ENCODE measurements at regions not wholly inside any gene's neighbourhood (a gene's known extent, or its start where the extent isn't known, plus 50 kb on each side); places are given as distances from the start of the nearest gene placed in this dataset.

DNA sequence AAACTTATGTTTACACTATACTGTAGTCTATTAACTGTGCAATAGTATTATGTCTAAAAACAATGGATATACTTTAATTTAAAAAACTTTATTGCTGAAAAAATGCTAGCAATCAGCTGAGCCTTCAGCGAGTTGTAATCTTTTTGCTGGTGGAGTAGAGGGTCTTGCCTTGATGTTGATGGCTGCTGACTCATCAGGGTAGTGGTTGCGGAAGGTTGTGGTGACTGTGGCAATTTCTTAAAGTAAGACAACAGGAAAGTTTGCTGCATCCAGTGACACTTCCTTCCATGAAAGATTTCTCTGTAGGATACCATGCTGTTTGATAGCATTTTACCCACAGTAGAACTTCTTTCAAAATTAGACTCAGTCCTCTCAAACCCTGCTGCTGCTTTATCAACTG is 234.7 kb upstream of the CSF3R start:
- no peak for DNase-seq (ENCODE audit: low read depth)

DNA sequence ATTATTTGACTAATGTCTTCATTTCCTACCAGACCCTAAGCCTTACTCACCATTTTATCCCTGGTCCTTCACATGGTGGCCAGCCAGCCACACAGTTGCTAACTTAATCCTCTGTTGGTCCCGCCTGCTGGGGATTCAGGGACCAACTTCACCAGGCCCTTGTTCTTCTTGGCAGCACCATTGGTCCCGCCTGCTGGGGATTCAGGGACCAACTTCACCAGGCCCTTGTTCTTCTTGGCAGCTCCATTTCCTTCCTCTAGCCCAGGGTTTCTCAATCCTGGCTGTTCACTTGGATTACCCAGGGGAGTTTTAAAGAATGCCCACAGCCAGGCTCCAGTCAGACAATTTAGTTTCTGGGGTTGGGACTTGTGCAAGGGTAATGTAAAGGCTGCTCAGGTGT is 233.1 kb upstream of the CSF3R start:
- no peak for DNase-seq (ENCODE audit: low read depth)

DNA sequence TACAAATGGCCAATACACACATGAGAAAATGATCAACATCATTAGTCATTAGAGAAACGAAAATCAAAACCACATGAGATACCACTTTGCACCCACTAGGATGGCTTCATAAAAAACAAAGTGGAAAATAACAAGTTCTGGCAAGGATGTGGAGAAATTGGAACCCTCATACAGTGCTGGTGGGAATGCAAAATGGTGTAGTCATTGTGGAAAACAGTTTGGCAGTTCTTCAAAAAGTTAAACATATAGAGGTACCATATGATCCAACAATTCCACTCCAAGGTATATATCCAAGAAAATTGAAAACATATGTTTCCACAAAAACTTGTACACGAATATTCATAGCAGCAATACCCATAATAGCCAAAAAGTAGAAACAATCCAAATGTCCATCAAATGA is 231.6 kb upstream of the CSF3R start:
- no peak for DNase-seq (ENCODE audit: low read depth)

DNA sequence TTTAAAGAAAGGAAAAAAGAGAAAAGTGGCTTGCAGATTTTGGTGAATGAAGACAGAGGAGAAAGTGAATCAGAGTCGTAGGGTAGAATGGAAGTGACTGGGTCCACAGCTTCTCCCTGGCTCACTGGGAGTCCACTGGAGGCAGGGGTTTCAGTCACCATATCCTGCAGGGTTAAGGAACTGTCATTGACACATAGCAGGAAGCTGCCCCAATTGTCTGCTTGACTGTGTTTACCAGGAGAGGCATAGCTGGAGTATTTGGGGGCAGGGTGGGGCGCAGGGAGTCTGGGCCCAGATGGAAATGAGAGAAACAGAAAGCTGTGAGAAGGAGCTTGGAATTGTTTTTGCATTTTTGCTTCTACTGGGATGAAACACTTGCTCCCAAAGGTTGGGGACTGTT is 228.8 kb upstream of the CSF3R start:
- no peak for DNase-seq (ENCODE audit: low read depth)

DNA sequence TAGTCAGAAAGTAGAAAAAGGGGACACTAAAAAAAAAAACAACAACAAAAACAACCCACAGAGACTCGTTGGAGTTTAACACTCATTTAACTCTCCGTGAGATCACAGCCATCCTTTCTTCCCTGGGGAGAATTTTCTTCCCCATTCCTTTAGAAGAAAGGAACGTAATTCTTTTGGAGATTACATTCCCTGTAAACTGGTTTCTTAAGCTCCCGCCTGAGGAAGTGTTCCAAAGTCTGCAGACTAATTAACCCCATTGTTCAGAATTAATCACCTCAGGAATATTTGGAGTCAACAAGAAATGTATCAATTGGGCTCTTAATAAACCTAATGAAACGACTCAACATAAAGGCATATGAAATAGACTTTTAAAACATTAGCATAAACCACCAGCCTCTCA is 228.2 kb upstream of the CSF3R start:
- no peak for DNase-seq (ENCODE audit: low read depth)

DNA sequence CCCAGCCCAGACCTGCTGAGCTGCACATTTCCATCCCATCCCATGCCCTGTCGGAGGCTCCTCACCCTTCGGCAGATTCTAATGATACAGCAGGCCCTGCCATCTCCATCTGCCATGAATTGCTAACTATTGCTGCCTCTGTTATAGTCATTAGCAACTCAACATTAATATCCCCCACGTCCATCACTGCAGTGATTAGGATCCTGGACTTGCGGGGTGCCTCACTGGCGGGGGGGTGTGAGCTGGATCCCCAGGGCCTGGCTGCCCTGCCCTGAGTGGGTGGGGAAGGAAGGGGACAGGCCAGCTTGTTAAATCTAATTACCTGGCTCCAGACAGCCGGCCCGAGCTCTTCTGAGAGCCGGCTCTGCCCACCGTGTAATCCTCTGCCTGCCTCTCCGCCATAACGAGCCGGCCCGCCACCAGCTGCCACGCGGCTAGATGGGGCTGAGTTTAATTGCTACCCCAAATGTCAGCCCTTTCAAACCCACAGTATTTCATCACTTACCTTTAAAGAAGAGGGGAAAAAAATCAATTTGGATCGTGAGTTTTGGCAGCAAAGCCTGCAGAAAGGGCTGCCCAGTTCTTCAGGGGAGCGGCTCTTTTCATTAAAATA is 227.3 kb upstream of the CSF3R start:
- no peak for DNase-seq (ENCODE audit: low read depth)

DNA sequence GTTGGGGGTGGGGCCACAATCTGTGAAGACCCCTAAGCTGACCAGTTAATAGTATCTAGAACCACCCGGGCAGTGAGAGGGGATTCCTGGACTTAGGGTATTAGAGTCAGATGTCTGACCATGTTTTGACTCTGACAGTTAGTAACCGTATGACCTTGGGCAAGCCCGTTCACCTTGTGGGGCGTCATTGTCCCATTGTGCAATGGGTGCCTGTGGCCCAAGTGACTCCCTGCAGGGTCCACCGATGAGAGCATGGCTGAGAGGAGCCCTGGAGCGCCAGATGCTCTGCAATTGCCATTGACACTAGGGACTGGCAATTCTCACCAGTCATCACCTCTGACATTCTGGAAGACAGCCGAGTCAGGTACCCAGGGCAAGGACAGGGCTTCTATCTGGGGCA is 225.9 kb upstream of the CSF3R start:
- no peak for DNase-seq (ENCODE audit: low read depth)

DNA sequence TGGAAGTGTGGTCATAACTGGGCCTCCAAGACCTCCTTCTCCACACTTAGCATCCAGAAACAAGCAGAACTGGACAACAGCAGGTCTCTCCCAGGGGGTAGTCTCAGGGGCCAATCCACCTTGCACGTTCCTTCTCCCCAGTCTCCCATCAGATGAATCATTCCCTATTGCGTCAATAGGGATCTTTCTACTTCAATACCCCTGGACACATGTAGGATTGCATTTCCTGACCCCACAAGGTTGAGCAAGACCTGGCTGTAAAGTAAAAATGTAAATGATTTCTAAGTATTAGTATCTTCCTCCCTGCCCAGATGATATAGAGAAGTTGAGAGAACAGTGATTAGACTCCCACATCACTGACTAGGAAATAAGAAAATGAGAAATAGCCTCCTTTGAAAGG is 224.5 kb upstream of the CSF3R start:
- DNase-seq (ENCODE audit: low read depth): no peak

DNA sequence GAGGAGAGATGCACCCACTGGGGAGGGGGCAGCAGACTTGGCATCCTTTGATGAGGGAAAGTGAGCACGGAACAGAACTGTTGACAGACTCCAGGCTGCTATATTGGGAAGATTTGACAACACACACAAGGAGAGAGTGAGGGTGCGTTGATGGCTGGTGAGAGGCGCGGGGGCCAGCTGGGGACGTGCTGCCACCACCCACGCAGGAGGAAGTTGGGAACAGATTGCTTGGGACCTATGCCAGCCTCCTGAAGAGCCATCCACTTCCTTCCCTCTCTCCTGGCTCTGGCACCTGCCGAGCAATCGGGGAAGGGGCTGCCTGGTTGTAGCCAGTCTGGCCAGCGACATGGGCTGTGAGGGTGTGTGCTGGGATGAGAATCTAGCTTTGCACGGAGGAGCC is 223.7 kb upstream of the CSF3R start:
- no peak for DNase-seq (ENCODE audit: low read depth)

DNA sequence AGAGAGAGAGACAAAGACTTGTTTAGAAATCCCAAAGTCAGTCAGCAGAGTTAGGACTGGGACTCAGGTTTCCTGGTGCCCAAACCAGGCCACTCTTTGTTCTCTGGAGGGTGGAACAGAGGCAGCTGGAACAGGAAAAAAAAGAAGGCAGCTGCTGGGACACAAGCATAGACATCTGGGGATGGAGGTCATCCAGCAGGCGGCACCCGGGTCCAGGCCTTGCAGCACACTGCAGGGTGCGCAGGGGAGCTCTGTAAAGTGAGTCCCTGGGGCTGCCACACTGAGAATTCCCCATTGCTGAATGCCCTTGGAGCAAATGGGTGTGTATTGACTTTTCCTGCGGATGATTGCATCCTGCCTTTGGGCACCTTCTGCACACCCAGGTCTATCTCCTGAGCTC is 222.9 kb upstream of the CSF3R start:
- no peak for DNase-seq (ENCODE audit: low read depth)

DNA sequence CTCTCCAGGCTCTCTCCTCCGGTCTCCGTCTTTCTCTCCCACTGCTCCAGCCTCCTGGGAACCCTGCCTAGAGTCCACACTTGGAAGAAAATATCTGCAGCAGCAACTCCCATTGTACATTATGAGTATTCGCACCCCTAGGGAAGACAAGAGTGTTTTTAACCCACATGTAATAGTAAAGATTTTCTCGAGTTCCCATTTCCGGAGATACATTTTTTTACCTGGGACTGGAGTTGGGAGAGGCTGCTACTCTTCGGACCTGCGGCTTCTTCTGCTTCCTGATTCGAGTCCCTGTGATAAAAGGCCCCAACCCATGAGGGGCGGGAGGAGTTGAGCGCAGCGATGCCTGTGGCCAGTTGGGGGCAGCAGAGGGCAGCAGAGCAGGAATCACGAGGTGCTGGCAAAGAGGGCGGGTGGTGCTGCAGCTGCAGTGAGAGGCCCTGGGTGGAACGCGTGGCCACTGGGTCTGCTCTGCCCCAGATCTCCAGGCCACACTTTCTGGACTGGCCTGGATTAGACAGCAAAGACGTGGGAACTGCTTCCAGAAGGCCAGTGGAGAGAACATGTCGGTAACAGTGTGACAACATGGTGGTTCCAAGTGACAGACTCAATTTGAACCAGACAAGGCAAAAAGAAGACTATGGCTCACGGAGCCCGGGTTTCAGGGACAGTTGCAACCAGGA is 221.0 kb upstream of the CSF3R start:
- DNase-seq (ENCODE audit: low read depth): peak; percentile 39

DNA sequence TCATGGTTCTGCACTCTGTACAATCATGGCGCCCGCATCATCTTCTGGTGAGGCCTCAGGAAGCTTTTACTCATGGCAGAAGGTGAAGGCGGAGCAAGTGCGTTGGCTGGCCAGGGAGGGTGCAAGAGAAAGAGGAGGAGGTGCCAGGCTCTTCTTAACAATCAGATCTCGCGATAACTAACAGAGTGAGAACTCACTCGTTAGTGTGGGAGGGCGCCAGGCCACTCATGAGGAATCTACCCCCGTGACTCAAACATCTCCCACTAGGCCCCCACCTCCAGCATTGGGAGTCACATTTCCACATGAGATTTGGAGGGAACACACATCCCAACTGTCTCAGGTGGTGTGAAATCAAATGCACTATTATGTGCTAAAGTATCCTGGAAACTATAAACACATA is 220.2 kb upstream of the CSF3R start:
- DNase-seq (ENCODE audit: low read depth): no peak

DNA sequence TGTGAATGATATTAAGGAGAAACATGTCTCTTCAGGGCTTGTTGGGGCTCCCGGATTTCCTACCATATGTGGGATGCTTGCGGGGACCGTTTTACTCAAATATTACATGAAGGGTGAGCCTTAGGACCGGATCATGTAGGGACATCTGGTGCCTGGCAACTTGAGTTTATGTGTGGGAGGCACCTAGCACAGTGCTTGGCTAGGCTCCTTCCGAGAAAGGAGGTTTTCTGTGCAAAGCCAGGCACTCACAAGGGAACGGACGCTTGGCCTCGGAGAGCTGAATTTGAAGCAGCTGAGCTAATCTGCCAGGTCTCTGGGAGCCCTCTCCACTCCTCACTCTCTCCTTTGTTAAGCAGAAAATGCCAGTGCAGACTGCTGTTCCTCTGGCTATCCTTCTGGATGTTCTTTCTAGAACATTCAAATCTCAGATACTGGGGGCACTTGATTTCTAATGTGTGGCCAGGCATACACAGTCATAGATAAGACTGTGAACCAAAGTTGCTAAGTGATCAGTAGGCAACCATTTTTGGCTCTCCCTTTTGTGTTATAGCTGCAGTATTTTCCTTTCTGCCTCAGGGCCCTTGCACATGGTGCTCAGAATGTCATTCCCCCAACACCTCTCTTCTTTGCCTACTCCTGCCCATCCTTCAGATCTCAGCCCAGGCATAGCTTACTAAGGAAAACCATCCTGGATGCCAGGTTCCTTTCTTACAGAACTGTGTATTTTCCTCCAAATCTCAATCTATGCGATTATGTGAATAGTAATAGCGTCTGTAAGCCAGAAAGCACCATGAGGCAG is 216.6 kb upstream of the CSF3R start:
- no peak for DNase-seq (ENCODE audit: low read depth)

DNA sequence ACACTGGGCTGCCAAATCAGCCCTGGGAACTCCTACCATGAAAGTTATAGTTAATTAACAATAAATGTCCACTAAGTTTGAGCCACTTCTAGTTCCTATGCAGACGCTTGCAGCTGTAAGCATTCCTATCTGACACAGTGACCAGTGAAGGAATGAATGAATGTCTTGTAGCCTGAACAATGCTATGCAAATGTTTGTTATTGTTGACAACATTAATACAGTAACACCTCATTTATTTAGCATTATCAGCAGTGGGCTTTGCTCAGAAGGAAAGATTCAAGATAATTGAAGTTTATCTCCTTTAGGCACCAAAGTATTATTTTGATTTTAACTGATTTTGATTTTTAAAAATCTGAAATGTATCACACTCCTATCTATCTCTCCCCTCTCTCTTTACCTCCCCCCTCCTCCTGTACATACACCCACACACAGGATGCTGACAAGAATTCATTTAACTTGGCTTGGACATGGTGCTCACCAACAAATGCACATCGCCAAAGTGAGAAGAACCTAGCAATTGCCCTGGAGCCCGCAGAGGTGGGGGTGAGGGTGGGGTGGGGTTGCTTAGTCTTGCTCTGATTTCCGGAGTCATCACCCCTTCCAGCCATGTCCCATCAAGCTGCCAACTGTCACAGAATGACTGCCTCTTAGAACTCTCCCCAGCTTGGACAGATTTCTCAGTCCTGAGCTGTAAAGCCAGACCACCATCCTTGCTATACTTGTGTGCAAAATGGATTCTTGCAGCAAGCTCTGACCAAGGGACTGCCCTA is 215.3 kb upstream of the CSF3R start:
- no peak for DNase-seq (ENCODE audit: low read depth)

DNA sequence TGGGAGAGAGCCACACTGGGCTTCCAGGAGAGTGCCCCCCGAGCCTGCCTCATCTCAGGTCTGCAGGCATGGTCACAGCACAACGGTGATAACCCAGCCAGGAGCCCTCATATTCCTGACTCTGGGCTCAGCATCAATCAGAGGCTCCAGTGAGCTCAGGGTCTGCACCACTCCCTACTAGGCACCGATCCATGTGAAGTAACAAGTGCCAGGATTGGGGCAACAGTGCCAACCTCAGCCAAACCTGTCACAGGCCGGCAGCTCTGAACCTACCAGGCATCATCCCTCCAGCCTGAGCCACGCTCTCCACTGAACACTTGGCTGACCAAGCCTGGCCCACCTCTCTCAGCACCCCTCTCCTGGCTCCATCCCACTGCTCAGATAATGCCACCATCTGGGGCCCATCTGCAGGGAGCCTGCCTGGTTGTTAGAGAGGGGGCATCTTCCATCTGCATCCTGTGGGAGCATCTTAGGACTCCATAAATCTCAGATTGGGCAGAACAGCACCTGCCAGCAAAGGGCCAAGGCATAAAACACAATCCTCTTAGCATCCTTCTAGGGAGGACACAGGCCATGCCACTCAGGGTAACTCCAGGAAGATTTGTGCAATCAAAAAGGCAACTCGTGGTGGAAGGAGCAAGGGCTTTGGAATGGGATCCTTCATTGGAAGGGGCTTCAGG is 213.7 kb upstream of the CSF3R start:
- no peak for DNase-seq (ENCODE audit: low read depth)

DNA sequence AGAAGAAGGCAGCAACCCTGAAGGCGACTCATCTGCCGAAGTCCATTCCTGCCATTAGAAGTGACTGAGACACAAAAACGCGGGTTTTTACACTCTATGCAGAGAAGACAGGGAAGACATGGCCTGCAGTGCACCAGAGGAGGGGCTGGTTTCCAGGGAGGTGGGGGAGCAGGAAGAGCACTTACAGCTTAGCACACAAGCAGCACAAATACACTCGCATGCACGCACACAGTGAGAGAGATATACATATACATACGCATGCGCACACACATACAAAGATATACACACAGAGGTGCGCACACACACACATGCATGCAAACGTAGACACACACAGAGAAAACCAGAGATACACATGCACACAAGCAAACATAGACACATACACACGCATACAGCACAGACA is 210.9 kb upstream of the CSF3R start:
- no peak for DNase-seq (ENCODE audit: low read depth)

DNA sequence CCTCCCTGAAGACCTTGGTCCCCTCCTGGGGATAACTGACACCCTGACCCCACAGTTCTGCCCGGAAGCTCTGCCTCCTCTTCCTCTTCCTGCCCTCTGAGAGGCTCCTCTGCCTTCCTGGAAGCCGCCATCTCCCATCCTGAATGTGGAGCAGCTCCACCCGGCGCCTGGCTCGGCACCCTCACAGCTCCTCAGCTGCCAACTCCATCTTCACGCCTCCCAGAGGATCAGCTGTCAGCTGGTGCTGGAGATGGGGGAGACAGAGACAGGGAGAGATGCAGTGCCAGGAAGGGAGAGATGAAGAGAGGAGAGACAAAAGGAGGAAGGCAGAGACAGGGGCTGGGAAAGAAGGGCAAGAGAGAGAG is 210.4 kb upstream of the CSF3R start:
- DNase-seq (ENCODE audit: low read depth): no peak

DNA sequence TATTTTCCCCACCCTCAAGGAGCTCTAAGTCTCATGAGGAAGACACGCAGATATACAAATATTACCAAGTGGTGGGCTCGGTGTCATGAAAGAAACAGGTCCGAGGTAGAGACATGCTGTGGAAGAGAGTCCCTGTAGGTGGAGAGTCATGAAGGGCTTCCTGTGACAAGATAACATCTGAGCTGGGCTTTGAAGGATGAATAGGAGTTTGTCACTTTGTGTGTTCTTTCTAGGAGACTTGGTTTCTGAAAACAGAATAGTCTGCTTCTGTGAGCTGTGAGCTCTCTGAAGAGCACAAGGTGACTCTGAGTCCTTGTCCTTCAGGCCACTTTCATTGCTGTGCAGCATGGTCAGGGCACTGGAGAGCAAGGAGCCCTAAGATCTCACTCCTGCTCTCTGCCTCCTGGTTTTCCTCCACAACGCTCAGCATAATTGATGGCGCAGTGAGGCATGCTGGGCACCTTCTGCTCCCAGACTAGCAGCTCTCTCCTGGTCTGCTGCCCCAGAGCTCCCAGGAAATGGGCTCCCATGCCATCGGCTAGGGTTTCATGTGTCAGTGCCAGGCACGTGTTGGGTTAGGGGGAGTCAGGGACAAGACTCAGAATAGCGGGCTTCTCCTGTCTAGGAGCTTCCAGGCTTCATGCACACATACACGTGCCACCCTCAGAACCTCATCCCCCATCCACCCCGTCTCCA is 209.9 kb upstream of the CSF3R start:
- no peak for DNase-seq (ENCODE audit: low read depth)

DNA sequence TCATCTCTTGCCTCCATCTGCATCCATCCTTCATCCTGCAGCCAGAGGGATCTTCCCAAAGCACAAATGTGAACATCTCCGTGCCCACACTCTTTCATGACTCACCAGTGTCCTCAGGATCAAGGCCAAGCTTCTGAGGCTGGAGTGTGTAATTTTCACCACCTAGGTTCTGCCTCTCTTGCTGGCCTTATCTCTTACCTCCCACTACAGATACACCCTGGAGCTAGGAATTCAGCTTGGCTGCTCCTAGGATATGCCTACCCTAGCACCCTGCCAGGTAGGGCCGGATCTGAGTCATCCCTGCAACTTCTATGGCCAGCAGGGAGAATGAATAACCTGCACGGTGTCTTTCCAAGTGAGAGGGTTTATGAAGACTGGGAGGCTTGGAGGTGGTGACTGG is 208.7 kb upstream of the CSF3R start:
- DNase-seq (ENCODE audit: low read depth): no peak

DNA sequence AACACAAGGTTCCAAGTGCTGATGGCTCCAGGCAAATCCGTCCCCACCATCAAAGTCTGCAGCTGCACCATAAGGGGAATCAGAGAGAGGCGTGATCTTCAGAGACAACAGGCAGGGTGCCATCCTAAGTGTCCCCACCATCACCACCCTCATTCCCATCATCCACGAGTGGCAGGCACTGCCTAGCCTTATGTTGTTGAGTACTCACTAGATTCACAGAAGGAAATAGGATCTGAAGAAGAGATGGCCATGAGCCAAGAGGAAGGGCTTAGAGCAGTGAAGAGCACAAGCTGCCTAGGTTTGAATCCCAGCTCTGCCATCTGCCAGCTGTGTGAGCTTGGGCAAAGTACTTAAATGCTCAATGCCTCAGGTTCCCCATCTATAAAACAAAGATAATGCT is 207.3 kb upstream of the CSF3R start:
- DNase-seq (ENCODE audit: low read depth): no peak

DNA sequence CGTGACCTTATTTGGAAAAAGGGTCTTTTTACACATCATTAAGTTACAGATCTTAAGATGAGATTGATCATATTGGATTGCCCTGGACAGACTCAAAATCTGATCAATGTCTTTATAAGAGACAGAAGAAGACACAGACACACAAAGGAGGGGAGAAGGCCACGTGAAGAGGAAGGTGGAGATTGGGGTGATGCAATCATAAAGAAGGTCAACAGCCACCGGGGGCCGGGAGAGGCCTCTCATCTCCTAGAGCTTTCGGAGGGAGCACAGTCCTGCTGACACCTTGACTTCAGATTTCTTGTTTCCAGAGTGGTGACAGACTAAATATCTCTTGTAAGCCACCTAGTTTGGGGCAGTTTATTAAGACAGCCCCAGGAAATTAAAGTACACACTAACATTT is 204.6 kb upstream of the CSF3R start:
- DNase-seq (ENCODE audit: low read depth): no peak
